Kasumi-1 (cell line): ENCODE measurements at regions not wholly inside any gene's neighbourhood (a gene's known extent, or its start where the extent isn't known, plus 50 kb on each side); places are given as distances from the start of the nearest gene placed in this dataset.

ENCODE experiments used
- DNase-seq, 2 experiments: peaks; one replicate each; lab custom pipeline; 2025; lab: John Stamatoyannopoulos, UW

DNA sequence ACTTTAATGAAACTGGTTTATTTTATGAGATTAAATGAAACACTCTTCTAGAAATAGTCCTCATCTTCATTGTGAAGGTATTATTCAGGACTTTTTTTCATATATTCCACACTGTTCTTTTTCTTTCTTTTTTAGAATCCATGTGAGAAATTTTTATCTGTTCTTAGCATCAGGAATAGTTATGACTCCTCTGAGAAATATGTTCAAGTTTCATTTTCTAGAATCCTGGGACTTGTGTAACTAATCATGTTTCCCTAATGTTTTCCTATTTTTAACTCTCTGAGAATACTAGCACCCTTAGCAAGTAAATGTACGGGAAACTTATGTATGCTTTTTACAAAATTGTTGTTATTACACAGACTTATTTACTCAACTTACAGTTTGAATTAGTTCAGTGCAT lies 407.8 kb downstream of the CBLN4 start:
- no peak for DNase-seq

DNA sequence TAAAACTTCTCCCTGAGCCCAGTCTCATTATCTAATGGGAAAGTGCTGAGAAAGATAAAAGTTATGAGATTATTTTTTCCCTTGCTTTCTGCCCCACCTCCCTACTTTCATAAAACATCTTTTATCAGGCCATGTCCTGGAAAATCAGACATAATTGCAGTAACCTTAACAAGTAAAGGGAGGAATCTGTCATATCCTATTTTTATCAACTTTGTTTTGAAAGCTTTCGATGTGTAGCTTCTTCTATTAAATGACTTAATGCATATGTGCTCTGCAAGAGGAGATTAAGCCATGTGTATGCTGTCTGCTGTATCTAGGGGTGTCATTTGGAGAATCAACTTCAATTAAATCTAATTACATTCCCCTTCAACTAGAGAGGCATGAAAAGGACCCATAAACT lies 408.9 kb downstream of the CBLN4 start:
- no peak for DNase-seq

GRCh38 chr20:55592866-55593265 lies 412.5 kb downstream of the CBLN4 start:
- DNase-seq: no peak

GRCh38 chr20:55586610-55587009 lies 418.7 kb downstream of the CBLN4 start:
- no peak for DNase-seq

- no peak for DNase-seq
These were observed 420.4 kb downstream of the CBLN4 start for GRCh38 chr20:55584964-55585363.

DNA sequence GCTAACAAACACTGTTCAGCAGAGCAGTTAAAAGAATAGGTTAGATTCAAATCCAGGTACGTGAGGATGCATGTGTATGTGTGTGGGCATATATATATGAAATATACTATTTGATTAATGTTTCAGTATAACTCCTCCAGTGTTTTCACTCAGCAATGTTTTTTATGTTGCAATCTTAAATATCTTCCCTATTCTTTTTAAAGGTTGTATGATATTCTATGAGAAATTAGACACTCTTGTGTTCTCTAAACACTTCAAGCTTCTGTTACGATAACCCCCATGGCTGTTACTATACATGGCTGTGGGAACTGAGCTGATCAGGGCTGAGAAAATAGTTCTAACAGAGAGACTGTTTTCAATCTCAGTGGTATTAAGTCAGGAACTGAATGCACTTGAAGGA lies 421.0 kb downstream of the CBLN4 start:
- no peak for DNase-seq

GRCh38 chr20:55583036-55583435 lies 422.3 kb downstream of the CBLN4 start:
- no peak for DNase-seq

DNA sequence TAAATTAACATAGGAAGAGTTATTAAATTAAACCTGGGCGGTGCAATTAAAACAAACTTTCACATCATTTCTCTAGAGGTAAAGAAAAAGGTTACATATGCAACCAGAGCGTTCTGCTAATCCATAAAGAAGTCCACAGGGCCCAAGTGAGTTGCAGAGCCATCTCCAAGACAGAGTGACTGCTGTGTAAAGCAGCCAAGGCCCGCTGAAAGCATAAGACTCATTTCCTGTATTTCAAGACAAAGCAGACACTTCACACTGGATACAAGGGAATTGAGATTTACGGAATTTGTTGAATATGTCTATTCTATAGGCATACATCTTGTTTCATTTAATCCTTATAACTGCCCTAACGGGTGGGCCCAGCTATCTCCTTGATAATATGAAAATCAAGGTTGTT lies 422.8 kb downstream of the CBLN4 start:
- no peak for DNase-seq

- DNase-seq: no peak
These were observed 423.8 kb downstream of the CBLN4 start for GRCh38 chr20:55581519-55581918.

DNA sequence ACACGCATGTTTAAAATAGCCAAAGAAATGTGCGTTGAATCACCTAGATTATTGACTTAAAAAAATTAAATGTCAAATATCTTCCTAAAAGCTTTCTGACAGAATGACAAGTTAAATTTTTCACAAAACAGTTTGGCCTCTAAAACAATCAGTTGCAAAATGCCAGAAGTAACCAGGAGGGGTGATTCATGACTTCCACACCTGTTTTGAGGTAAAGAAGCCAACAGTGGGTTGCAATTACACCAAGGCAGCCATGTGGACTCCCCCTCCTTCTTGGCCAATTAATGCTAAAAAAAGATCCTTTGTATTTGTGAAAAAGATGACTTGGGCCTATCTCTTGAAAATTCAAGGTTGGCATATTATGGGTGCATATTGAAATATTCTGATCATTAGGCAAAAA lies 424.8 kb downstream of the CBLN4 start:
- no peak for DNase-seq

- DNase-seq: no peak
These were observed 425.5 kb downstream of the CBLN4 start for GRCh38 chr20:55579802-55580201.

DNA sequence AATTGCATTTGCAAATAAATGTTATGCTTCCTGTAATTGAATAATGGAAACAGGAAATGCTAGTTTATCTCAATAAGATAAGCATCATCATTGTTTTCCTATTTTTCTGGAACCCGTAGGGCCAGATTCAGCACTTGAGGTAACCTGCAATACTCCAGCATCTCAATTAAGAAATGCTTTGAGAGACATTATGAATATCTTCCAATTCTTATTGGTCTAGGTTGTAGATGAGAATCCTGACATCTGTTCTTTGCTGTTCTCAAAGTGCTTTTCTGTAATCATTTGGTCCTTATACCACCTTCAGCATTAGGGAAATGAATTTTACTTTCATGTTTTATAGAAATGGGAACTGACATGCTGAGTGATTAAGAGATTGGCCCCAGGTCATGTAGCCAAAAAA lies 428.3 kb downstream of the CBLN4 start:
- DNase-seq: no peak

- no peak for DNase-seq
These were observed 436.2 kb downstream of the CBLN4 start for GRCh38 chr20:55569084-55569483.

DNA sequence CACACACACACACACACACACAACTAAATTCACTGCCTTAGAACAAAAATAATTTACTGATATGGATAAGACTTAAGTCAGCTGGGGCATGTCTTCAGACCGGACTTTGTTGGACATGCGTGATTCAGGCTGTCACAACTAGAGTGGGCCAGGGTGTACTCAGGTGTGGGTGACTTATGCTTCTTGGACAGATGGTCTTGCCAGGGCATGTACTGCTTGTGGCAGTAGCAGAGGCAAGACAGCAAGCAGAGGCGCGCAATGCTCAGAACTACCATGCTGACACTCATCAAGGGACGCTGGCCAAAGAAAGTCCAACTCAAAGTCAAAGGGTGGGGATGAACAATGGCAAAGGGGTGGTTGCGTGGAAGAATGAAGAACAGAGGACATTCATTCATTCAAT lies 437.5 kb downstream of the CBLN4 start:
- DNase-seq: no peak

- DNase-seq: no peak
These were observed 440.1 kb downstream of the CBLN4 start for GRCh38 chr20:55565096-55565773.

DNA sequence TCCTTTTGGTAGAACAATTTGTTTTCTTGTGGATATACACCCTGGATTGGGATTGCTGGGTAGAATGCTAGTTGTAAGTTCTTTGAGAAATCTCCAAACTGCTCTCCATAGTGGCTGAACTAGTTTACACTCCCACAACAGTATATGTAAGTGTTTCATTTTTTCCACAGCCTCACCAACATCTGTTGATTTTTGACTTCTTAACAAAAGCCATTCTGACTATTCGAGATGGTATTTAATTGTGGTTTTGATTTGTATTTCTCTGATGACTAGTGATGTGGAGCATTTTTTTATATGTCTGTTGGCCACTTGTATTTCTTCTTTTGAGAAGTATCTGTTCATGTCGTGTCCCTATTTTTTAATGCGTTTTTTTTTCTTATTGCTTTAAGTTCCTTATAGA lies 444.1 kb downstream of the CBLN4 start:
- DNase-seq: no peak

DNA sequence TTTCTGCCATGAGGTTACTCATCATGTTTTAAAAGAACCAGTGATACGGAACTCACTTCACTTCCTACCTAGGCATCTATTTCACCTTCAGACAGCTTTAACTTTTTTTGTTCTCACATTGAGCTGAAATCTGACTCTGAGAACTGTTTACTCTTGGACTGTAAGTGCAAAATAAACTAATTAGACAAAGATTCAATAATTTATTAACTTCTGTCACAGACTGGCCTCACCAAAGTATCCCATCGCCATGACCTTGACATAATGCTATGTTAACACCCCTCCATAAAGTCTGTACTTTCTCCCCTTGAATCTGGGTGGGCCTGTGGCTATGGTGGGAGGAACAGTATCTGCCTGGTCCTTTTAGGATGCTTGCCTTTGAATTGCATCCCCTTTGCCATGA lies 448.1 kb downstream of the CBLN4 start:
- no peak for DNase-seq

DNA sequence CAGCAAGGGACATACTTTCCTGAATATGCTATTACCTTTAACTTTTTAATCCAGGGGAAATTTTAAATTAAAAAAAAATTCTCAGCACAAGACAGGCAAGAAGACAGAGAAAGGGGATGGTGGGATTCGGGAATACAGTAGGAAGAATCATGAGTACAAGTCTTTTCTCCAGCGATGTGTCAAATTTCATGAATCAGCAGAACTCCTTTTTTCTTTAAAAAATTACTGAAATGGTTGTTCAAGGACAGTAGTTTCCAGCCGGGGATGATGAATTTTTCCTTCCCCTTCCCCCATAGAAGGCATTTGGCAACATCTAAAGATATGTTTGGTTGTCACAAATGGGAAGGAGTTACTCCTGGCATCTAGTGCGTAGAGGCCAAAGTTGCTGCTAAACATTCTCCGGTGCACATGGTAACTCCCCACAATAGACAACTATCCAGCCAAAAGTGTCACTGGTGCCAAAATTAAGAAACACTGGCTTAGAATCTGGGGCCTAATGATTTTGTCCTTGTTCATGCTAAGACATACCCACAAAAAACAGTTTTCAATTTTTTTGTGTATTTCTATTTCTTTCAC lies 450.2 kb downstream of the CBLN4 start:
- DNase-seq: no peak

DNA sequence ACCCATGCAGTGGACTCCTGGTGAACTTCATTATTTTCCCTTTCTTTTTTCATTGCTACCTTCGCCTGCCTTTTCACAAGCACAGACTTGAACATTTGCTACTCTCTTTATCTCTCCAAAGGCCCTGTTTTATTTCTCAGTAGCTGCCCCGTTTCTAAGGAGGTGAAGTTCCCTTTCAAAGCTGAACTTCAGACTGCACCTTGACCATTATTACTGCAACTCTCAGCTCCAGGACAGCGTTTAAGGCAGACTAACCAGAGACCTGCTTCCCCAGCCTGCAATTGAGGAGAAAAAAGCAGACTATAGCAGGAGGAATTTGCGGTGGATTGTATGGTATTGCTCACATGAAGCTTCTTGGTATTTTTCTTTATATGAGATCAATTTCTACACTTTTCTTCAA lies 460.7 kb downstream of the CBLN4 start:
- no peak for DNase-seq

- DNase-seq: no peak
These were observed 464.8 kb downstream of the CBLN4 start for GRCh38 chr20:55540486-55540885.

GRCh38 chr20:55540013-55540412 lies 465.3 kb downstream of the CBLN4 start:
- DNase-seq: no peak

DNA sequence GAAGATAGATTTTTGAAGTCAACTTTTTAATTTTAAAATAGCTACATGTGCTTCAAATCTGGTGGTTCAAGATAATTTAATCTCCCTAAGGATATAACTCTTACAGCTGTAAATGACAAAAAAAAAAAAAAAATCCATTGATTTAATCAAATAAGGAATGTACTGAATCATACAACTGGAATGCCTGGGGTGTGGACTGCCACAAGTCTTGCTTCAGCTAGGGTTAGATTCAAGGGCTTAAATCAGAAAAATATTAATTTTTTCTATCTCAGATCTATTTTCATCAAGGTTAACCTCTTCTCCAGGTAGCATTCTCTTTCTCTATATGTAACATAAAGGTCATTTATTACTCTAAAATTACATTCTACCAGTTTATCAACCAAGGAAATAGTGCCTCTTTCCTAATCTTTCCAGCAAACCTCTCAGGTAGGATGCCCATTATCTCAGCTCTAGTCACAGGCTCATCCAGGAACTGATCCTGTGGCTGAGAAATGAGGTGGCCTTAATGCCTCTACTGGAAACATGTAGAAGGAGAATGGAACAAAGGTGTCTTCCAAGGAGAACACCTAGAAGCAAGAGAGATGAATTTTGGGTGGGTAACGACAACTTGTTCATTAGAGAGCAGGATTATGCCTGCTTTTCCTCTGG lies 466.9 kb downstream of the CBLN4 start:
- DNase-seq: no peak

- no peak for DNase-seq
These were observed 470.0 kb downstream of the CBLN4 start for GRCh38 chr20:55535366-55535765.

DNA sequence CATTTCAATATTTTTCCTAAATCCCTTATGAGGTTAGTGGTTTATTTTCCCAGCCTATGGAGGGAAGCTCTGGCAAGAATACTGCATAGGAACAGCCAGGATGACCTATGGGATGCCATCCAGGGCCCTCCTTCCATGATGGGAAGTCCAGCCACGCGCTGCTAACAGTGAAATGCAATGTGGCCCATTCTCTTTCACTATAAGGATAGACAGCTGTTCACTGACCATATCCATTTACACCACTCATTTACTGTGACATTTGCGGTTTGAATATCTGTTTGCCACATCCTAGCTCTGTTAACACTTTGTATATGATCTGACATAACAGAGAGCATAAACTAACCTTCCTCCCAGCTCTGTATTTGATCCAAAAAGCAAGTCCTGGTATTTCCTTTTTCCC lies 471.7 kb downstream of the CBLN4 start:
- DNase-seq: no peak
